HEK293T (cell line): ENCODE measurements at regions not wholly inside any gene's neighbourhood (a gene's known extent, or its start where the extent isn't known, plus 50 kb on each side); places are given as distances from the start of the nearest gene placed in this dataset.
"Not testable (repeated sequence)": the region's sequence is repeated elsewhere in the genome, so short reads cannot be mapped to it uniquely, and the experiment has no call there.

Experiments used
- CTCF ChIA-PET: fragments of 350-600 bp; formaldehyde crosslinking; extraction: SDS; loops from one replicate; lab custom pipeline; 2021; ENCODE audit warnings: antibody characterized with exemption, inconsistent platforms; lab: Yijun Ruan, JAX
- POLR2A ChIA-PET: fragments of 350-600 bp; formaldehyde crosslinking; extraction: SDS; loops from one replicate; lab custom pipeline; 2020; ENCODE audit warnings: antibody characterized with exemption, inconsistent platforms; lab: Yijun Ruan, JAX
- DNase-seq: peaks from one replicate; pipeline ENCODE4 v3.0.0; 2012; ENCODE audit warnings: mixed read lengths; ENCODE audit errors: extremely low spot score
- ARNT ChIP-seq: fragments of 450-650 bp; IDR thresholded peaks from 2 replicates; pipeline ENCODE4 v1.6.1; 2017; ENCODE audit warnings: mild to moderate bottlenecking
- BHLHE40 ChIP-seq: fragments of 450-650 bp; IDR thresholded peaks from 2 replicates; pipeline ENCODE4 v1.6.1; 2016; ENCODE audit warnings: mild to moderate bottlenecking, moderate library complexity, borderline replicate concordance
- CTBP1 ChIP-seq: fragments of 450-650 bp; IDR thresholded peaks from 2 replicates; pipeline ENCODE4 v1.6.1; 2016; ENCODE audit warnings: borderline replicate concordance
- ELF4 ChIP-seq: fragments of 450-650 bp; IDR thresholded peaks from 2 replicates; pipeline ENCODE4 v1.6.1; 2017; ENCODE audit warnings: antibody characterized with exemption
- FOXA1 ChIP-seq: fragments of 450-650 bp; IDR thresholded peaks from 2 replicates; pipeline ENCODE4 v1.6.1; 2016; ENCODE audit warnings: mild to moderate bottlenecking
- FOXK2 ChIP-seq: fragments of 450-650 bp; IDR thresholded peaks from 2 replicates; pipeline ENCODE4 v1.6.1; 2016; ENCODE audit warnings: mild to moderate bottlenecking
- FOXM1 ChIP-seq: fragments of 450-650 bp; IDR thresholded peaks from 2 replicates; pipeline ENCODE4 v1.6.1; 2017; ENCODE audit warnings: mild to moderate bottlenecking, borderline replicate concordance
- HDGF ChIP-seq: fragments of 450-650 bp; IDR thresholded peaks from 2 replicates; pipeline ENCODE4 v1.6.1; 2017; ENCODE audit warnings: antibody characterized with exemption, borderline replicate concordance
- L3MBTL2 ChIP-seq: fragments of 450-650 bp; conservative IDR thresholded peaks from 2 replicates; pipeline ENCODE4 v1.6.1; 2016; ENCODE audit warnings: mild to moderate bottlenecking
- LEF1 ChIP-seq: fragments of 450-650 bp; IDR thresholded peaks from 2 replicates; pipeline ENCODE4 v1.6.1; 2017; ENCODE audit warnings: mild to moderate bottlenecking, borderline replicate concordance
- NFRKB ChIP-seq: fragments of 450-650 bp; IDR thresholded peaks from 2 replicates; pipeline ENCODE4 v1.6.1; 2016; ENCODE audit warnings: mild to moderate bottlenecking, moderate library complexity
- SP1 ChIP-seq: fragments of 450-650 bp; IDR thresholded peaks from 2 replicates; pipeline ENCODE4 v1.6.1; 2017
- SUZ12 ChIP-seq: fragments of 450-650 bp; IDR thresholded peaks from 2 replicates; pipeline ENCODE4 v1.6.1; 2016; ENCODE audit warnings: mild to moderate bottlenecking
- TARDBP ChIP-seq: fragments of 450-650 bp; IDR thresholded peaks from 2 replicates; pipeline ENCODE4 v1.6.1; 2016
- ZNF384 ChIP-seq: fragments of 450-650 bp; IDR thresholded peaks from 2 replicates; pipeline ENCODE4 v1.6.1; 2016
- TF ChIP-seq, protein P1 (sequence below): fragments of 450-650 bp; IDR thresholded peaks from 2 replicates; pipeline ENCODE4 v1.6.1; 2016

DNA sequence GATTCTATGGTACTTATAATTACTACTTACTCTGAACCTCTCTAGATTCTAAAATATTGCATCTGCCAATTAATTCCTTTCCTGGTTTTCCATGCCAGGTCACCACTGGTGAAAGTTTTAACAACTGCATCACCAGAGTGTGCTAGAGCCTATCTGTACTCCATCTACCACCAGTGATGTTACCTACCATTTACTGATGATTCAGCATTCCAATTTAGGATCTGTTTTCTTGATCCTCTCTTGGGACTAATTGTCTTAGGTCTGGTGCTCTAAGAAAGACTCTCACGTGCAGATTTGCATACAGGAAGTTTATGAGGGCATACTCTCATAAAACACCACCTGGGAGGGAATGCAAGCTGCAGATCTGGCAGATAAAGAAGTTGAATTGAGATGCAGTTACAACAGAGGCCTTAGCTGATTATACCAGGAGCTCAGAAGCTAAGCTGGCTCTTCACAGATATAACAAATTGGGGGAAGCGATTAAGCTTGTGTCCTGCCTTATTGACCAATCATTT is 347.6 kb upstream of the VRK2 start:
- TF ChIP-seq TARDBP (no peak), HDGF (no peak), FOXA1 (no peak), FOXK2 (no peak), BHLHE40 (no peak), ELF4 (no peak), NFRKB (no peak), LEF1 (no peak), ZNF384 (no peak), SUZ12 (no peak), SP1 (no peak), FOXM1 (no peak), L3MBTL2 (no peak)
- TF ChIP-seq, protein P1, sequence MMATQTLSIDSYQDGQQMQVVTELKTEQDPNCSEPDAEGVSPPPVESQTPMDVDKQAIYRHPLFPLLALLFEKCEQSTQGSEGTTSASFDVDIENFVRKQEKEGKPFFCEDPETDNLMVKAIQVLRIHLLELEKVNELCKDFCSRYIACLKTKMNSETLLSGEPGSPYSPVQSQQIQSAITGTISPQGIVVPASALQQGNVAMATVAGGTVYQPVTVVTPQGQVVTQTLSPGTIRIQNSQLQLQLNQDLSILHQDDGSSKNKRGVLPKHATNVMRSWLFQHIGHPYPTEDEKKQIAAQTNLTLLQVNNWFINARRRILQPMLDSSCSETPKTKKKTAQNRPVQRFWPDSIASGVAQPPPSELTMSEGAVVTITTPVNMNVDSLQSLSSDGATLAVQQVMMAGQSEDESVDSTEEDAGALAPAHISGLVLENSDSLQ, result no peak
- ChIA-PET POLR2A (no interaction called here), CTCF (no interaction called here)
- no peak for DNase-seq

DNA sequence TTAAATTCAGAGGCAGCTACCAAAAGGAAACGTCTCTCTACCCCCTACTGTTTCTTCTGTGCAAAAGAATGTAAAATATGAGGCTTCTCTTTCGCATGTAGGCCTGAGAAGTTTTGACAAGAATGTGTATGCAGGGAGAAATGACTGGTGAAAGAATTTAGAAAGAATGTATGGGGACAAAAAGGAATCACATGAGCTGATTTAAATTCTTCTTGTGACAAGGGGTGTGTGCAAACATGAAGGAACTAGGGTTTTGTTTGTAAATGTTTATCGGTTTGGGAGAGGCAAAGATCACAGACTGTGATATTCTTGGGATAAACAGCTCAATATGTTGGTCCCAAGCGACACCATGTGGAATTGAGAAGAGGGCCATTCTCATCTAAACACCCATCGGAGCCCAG is 345.2 kb upstream of the VRK2 start:
- DNase-seq, result no peak
- ChIA-PET POLR2A (no interaction called here), CTCF (interaction anchor here (0.7 kb wide), 1 partner anchor 207 kb away, joined by 3 read pairs; no protein-coding TSS in a partner anchor)
- no peak for TF ChIP-seq TARDBP
- no peak for TF ChIP-seq ARNT
- TF ChIP-seq SP1, result no peak
- TF ChIP-seq SUZ12, result no peak
- TF ChIP-seq ZNF384, result no peak
- no peak for TF ChIP-seq ELF4
- no peak for TF ChIP-seq FOXM1
- TF ChIP-seq FOXA1, result no peak

DNA sequence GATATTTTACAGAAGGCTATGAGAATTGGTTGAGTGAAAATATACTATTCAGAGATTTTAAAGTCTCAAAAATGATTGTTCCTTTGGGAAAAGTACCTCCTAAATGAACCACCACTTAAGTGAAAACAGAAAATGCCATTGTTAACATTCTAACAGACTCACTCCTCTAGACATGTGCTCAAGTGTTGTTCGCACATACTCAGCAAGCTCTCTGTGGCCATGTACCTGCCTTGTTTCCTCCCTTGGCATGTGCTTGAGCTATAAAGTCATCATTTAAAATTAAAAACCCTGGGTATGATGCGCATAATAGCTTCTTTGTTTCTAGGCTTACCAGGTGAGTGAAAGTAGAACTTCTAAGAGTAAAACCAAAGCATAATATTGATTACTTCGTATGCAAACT is 343.2 kb upstream of the VRK2 start:
- ChIA-PET POLR2A (no interaction called here), CTCF (no interaction called here)
- DNase-seq, result no peak
- no peak for TF ChIP-seq ELF4

DNA sequence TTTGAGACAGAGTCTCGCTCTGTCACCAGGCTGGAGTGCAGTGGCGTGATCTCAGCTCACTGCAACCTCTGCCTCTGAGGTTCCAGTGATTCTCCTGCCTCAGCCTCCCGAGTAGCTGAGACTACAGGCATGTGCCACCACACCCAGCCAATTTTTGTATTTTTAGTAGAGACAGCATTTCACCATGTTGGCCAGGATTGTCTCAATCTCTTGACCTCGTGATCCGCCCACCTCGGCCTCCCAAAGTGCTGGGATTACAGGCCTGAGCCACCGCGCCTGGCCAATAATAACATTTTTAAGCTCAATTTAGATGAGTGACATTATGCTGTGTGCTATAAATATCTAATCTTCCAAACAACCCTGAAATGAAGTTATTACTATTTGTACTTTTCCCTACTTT is 338.8 kb upstream of the VRK2 start:
- CTCF ChIA-PET, POLR2A ChIA-PET: not testable (repeated sequence)

DNA sequence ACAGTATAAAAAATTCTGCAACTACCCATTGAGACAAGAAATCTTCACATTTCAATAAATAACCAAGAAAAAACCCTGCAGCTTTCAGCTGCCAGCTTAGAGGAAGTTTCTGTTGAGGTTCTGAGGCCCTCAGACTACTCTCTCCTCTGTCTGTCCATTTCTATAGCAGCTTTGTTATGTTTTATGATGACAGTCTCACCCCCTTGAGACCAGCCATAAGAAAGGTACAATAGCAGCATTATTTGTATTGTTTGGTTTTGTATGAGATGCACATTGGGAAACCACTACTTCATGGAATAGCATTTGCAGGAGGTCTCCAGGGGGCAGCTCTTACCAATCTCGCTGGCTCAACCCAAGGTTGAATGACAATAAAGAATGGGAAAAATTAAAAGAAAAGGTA is 334.6 kb upstream of the VRK2 start:
- no peak for DNase-seq
- ChIA-PET POLR2A (no interaction called here), CTCF (no interaction called here)
- TF ChIP-seq, protein P1, result no peak
- TF ChIP-seq ELF4, result no peak
- no peak for TF ChIP-seq SP1
- no peak for TF ChIP-seq SUZ12
- TF ChIP-seq ZNF384, result no peak
- TF ChIP-seq LEF1, result no peak
- TF ChIP-seq FOXA1, result no peak
- no peak for TF ChIP-seq L3MBTL2
- TF ChIP-seq CTBP1, result no peak
- TF ChIP-seq FOXM1, result no peak
- no peak for TF ChIP-seq TARDBP
- TF ChIP-seq BHLHE40, result no peak
- TF ChIP-seq NFRKB, result no peak
- no peak for TF ChIP-seq ARNT
- TF ChIP-seq HDGF, result no peak

More for the DNA sequence above, 338.8 kb upstream of the VRK2 start:
- DNase-seq, result not testable (repeated sequence)

DNA sequence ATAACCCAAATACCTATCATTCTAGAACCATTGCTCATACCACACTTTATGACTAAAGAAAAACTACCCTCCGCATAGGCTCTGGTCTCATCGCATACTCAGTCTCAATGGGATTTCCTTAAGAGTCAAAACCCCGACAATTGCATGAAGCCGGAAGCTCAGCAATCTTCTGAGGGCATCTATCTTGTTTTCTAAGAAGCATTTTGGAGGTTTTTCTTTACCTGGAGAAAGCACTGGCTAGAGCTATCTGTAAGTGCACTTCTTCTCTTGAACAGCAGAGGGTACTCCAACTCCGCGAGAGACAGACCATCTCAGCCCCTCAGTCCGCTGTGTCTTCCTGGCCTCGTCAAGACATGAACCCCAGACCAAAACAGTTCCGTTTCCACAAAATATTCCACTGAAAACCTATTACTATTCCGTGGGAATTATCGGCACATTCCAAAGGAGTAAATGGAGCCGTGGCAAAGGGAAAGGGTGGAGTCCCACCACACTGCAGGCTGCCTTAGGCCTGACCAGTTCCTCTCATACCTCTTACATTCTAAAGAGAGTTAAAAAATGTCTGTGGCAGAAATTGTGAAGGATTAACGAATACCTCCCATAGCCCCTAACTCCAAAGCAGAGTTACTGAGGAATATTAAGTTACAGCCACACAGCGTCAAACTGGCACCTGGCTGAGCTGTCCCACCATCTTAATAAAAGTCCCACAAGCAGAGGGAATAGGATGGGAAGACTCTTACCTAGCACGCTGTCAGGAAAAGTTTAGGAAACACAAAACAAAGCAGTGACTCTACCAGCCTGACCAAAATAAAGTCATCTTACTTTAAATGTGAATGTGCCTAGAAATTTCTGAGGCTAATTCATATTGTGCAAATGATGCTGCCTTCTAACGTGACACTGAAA is 325.6 kb upstream of the VRK2 start:
- POLR2A ChIA-PET, result no interaction called here
- CTCF ChIA-PET, result interaction anchor here (0.6 to 1.4 kb wide), 4 partner anchors 12 to 157 kb away, joined by 3 to 4 read pairs (median 4); no protein-coding TSS in a partner anchor
- no peak for TF ChIP-seq FOXA1
- no peak for TF ChIP-seq ARNT
- TF ChIP-seq SP1, result no peak
- DNase-seq, result peak; percentile 66

DNA sequence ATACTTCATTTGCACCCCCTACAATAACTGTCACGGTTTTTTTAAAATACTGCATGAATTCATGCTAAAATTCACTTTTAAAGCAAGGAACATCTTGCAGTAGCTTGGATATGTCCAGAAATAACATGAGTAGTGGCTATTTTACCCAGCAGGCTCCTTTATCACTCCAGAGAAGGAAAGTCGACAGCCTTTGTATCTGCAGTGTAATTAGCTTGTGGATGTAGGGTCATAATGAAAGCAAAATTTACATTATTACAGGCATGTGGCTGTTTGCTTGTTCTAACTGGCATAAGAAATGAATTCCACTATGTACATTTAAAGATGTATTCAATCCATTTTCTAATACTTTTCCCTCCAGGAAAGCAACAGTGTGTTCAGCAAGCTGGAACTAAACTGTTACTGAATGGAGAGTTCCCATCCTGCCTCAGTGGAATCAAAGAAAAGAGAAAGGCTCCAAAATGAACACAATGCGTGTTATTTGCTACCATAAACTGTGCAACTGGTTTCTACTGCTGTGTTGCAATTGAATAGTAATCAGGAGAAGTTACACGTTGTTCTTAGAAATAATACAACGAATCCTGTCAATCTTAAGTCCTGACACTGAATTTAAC is 321.2 kb upstream of the VRK2 start:
- DNase-seq, result no peak
- ChIA-PET CTCF (interaction anchor here (0.7 kb wide), 1 partner anchor 180 kb away, joined by 6 read pairs; no protein-coding TSS in a partner anchor), POLR2A (no interaction called here)
- TF ChIP-seq ZNF384, result no peak
- no peak for TF ChIP-seq NFRKB
- TF ChIP-seq, protein P1, result no peak
- no peak for TF ChIP-seq HDGF
- no peak for TF ChIP-seq ELF4
- no peak for TF ChIP-seq FOXM1
- TF ChIP-seq SP1, result no peak
- TF ChIP-seq SUZ12, result no peak
- TF ChIP-seq ARNT, result no peak
- TF ChIP-seq L3MBTL2, result no peak
- TF ChIP-seq TARDBP, result no peak
- no peak for TF ChIP-seq FOXK2
- no peak for TF ChIP-seq CTBP1
- no peak for TF ChIP-seq LEF1
- TF ChIP-seq FOXA1, result no peak
- no peak for TF ChIP-seq BHLHE40
